IMR-90 (cell line): ENCODE measurements at regions not wholly inside any gene's neighbourhood (a gene's known extent, or its start where the extent isn't known, plus 50 kb on each side); places are given as distances from the start of the nearest gene placed in this dataset.

Experiments
- ATAC-seq: fragments of 200-7000 bp; cut with Tn5 transposase; 2 replicates; pipeline ENCODE4 v1.9.1; 2020; ENCODE audit warnings: low read depth, mild to moderate bottlenecking, moderate library complexity
- BruUV-seq: library from RNA; stranded (reverse); fragments of 400-500 nt; replicated peaks from 2 replicates; lab custom pipeline; 2021; lab: Mats Ljungman, UMichigan
- CTCF ChIA-PET: fragments of 300-600 bp; formaldehyde crosslinking; extraction: SDS; loops from one replicate; lab custom pipeline; 2021; ENCODE audit warnings: antibody characterized with exemption; lab: Yijun Ruan, JAX
- POLR2A ChIA-PET: fragments of 300-600 bp; sonication (Branson Sonifier 250); formaldehyde crosslinking; loops from one replicate; lab custom pipeline; 2022; ENCODE audit warnings: antibody characterized with exemption; ENCODE audit not compliant: unreplicated experiment; lab: Charles Lee
- DNase-seq: peaks from one replicate; pipeline ENCODE4 v3.0.0; 2013
- H2AFZ ChIP-seq: replicated peaks from 2 replicates; pipeline ENCODE3; 2013; ENCODE audit warnings: low read length, mild to moderate bottlenecking; ENCODE audit not compliant: poor library complexity
- H2AK5ac ChIP-seq: 2 replicates; pipeline ENCODE4 v1.6.1; 2013; ENCODE audit warnings: low read depth, low read length, inconsistent platforms
- H2AK9ac ChIP-seq: replicated peaks from 2 replicates; pipeline ENCODE3; 2013; ENCODE audit warnings: mild to moderate bottlenecking, low read depth, low read length, moderate library complexity; ENCODE audit not compliant: poor library complexity
- H2BK120ac ChIP-seq: 2 replicates; pipeline ENCODE4 v1.6.1; 2013; ENCODE audit warnings: low read depth, low read length, inconsistent platforms
- H2BK15ac ChIP-seq: 3 replicates; pipeline ENCODE4 v1.6.1; 2013; ENCODE audit warnings: low read depth, low read length, inconsistent platforms
- H2BK20ac ChIP-seq: 2 replicates; pipeline ENCODE4 v1.6.1; 2013; ENCODE audit warnings: low read depth, mild to moderate bottlenecking, inconsistent platforms, low read length, moderate library complexity
- H2BK5ac ChIP-seq: 2 replicates; pipeline ENCODE4 v1.6.1; 2013; ENCODE audit warnings: mild to moderate bottlenecking, low read depth, low read length, inconsistent platforms; ENCODE audit not compliant: poor library complexity, severe bottlenecking
- H3K14ac ChIP-seq: replicated peaks from 2 replicates; pipeline ENCODE4 v1.6.1; 2013; ENCODE audit warnings: low read depth, low read length, inconsistent platforms
- H3K18ac ChIP-seq: 2 replicates; pipeline ENCODE4 v1.6.1; 2013; ENCODE audit warnings: low read depth, low read length, control low read depth
- H3K23ac ChIP-seq: 2 replicates; pipeline ENCODE4 v1.6.1; 2013; ENCODE audit warnings: low read depth, low read length, inconsistent platforms
- H3K27ac ChIP-seq: 2 replicates; pipeline ENCODE4 v1.5.1; 2013; ENCODE audit warnings: mild to moderate bottlenecking, control low read depth, low read length; ENCODE audit not compliant: insufficient read depth
- H3K27me3 ChIP-seq: 2 replicates; pipeline ENCODE4 v1.6.1; 2013; ENCODE audit warnings: low read length; ENCODE audit not compliant: control insufficient read depth, insufficient read depth
- H3K36me3 ChIP-seq: 2 replicates; pipeline ENCODE4 v1.6.1; 2013; ENCODE audit warnings: low read length, mixed read lengths; ENCODE audit not compliant: control insufficient read depth, insufficient read depth
- H3K4ac ChIP-seq: 2 replicates; pipeline ENCODE4 v1.6.1; 2013; ENCODE audit warnings: low read depth, low read length, inconsistent platforms
- H3K4me1 ChIP-seq: 2 replicates; pipeline ENCODE4 v1.6.1; 2013; ENCODE audit warnings: low read length, mixed read lengths; ENCODE audit not compliant: control insufficient read depth, insufficient read depth
- H3K4me2 ChIP-seq: 2 replicates; pipeline ENCODE4 v1.6.1; 2013; ENCODE audit warnings: low read depth, mild to moderate bottlenecking, control low read depth, low read length, moderate library complexity
- H3K4me3 ChIP-seq: 2 replicates; pipeline ENCODE4 v1.5.1; 2013; ENCODE audit warnings: low read depth, mild to moderate bottlenecking, control low read depth, low read length, moderate library complexity; ENCODE audit not compliant: insufficient read depth
- H3K56ac ChIP-seq: 2 replicates; pipeline ENCODE4 v1.6.1; 2013; ENCODE audit warnings: low read length, inconsistent platforms; ENCODE audit not compliant: insufficient read depth; ENCODE audit errors: extremely low read depth
- H3K79me1 ChIP-seq, 2 experiments: 2 replicates each; pipeline ENCODE4 v1.6.1; 2013; ENCODE audit warnings: low read length in 2 of 2, inconsistent platforms in 1 of 2, low read depth in 1 of 2
- H3K9ac ChIP-seq: 2 replicates; pipeline ENCODE4 v1.6.1; 2013; ENCODE audit warnings: low read depth, low read length, control low read depth
- H3K9me1 ChIP-seq: 2 replicates; pipeline ENCODE4 v1.6.1; 2013; ENCODE audit warnings: low read length, inconsistent platforms; ENCODE audit not compliant: insufficient read depth
- H3K9me3 ChIP-seq: 2 replicates; pipeline ENCODE4 v1.6.1; 2013; ENCODE audit warnings: low read length; ENCODE audit not compliant: control insufficient read depth, insufficient read depth
- H4K20me1 ChIP-seq: 2 replicates; pipeline ENCODE4 v1.6.1; 2013; ENCODE audit warnings: low read length, inconsistent platforms; ENCODE audit not compliant: insufficient read depth
- H4K5ac ChIP-seq: 2 replicates; pipeline ENCODE4 v1.6.1; 2013; ENCODE audit warnings: mild to moderate bottlenecking, low read depth, low read length, control low read depth
- H4K8ac ChIP-seq, 2 experiments: 2 replicates each; pipeline ENCODE4 v1.6.1; 2013; ENCODE audit warnings: low read depth in 2 of 2, low read length in 2 of 2, control low read depth in 1 of 2, inconsistent platforms in 1 of 2
- H4K91ac ChIP-seq: 2 replicates; pipeline ENCODE4 v1.6.1; 2013; ENCODE audit warnings: low read depth, low read length, inconsistent platforms; ENCODE audit not compliant: insufficient read depth
- BHLHE40 ChIP-seq: fragments of 150-350 bp; IDR thresholded peaks from 2 replicates; pipeline ENCODE4 v1.6.1; 2016; ENCODE audit warnings: mild to moderate bottlenecking, low read depth, low read length
- CEBPB ChIP-seq: IDR thresholded peaks from 2 replicates; pipeline ENCODE4 v1.6.1; 2012; ENCODE audit warnings: low read depth, low read length, improper control_type of control experiment
- CHD1 ChIP-seq: IDR thresholded peaks from 2 replicates; pipeline ENCODE4 v1.6.1; 2012; ENCODE audit warnings: low read depth, low read length, improper control_type of control experiment
- CTCF ChIP-seq: conservative IDR thresholded peaks from 2 replicates; pipeline ENCODE4 v1.5.1; 2012; ENCODE audit warnings: mild to moderate bottlenecking, low read depth, low read length, improper control_type of control experiment
- ELK1 ChIP-seq: fragments of 150-350 bp; IDR thresholded peaks from 2 replicates; pipeline ENCODE4 v1.6.1; 2016; ENCODE audit warnings: low read depth, mild to moderate bottlenecking, low read length, moderate library complexity, borderline replicate concordance
- FOS ChIP-seq: fragments of 150-350 bp; IDR thresholded peaks from 2 replicates; pipeline ENCODE4 v1.6.1; 2016; ENCODE audit warnings: low read depth, low read length
- MAFK ChIP-seq: IDR thresholded peaks from 2 replicates; pipeline ENCODE4 v1.6.1; 2012; ENCODE audit warnings: low read depth, low read length, improper control_type of control experiment
- MXI1 ChIP-seq: IDR thresholded peaks from 2 replicates; pipeline ENCODE4 v1.6.1; 2012; ENCODE audit warnings: low read depth, mild to moderate bottlenecking, low read length, moderate library complexity, borderline replicate concordance
- NFE2L2 ChIP-seq: fragments of 150-350 bp; IDR thresholded peaks from 2 replicates; pipeline ENCODE4 v1.6.1; 2016; ENCODE audit warnings: low read depth, mild to moderate bottlenecking, low read length
- POLR2A ChIP-seq: IDR thresholded peaks from 2 replicates; pipeline ENCODE4 v1.6.1; 2012; ENCODE audit warnings: mild to moderate bottlenecking, low read depth, low read length
- RAD21 ChIP-seq: IDR thresholded peaks from 2 replicates; pipeline ENCODE4 v1.6.1; 2012; ENCODE audit warnings: low read length, improper control_type of control experiment
- RCOR1 ChIP-seq: IDR thresholded peaks from 2 replicates; pipeline ENCODE4 v1.6.1; 2012; ENCODE audit warnings: mild to moderate bottlenecking, low read length, improper control_type of control experiment; ENCODE audit not compliant: insufficient replicate concordance
- RFX5 ChIP-seq: IDR thresholded peaks from 2 replicates; pipeline ENCODE4 v1.8.0; 2012; ENCODE audit warnings: low read depth, mild to moderate bottlenecking, low read length, moderate library complexity
- SMC3 ChIP-seq: fragments of 150-350 bp; IDR thresholded peaks from 2 replicates; pipeline ENCODE4 v1.6.1; 2016; ENCODE audit warnings: low read depth, mild to moderate bottlenecking, antibody characterized with exemption, low read length, moderate library complexity
- USF2 ChIP-seq: fragments of 150-350 bp; IDR thresholded peaks from 2 replicates; pipeline ENCODE4 v1.6.1; 2017; ENCODE audit warnings: mild to moderate bottlenecking, antibody characterized with exemption, low read length, low read depth
- WGBS, 2 experiments: methylation state at CpG; one replicate each; pipeline versions ENCODE4 v1.1.5 to v1.1.7; 2013; ENCODE audit warnings: missing lambda C conversion rate in 2 of 2; ENCODE audit not compliant: insufficient read length in 1 of 2; ENCODE audit errors: extremely low coverage in 2 of 2; 5-methylcytosine and 5-hydroxymethylcytosine counted together
- dilution Hi-C: fragments of 300-500 bp; cut with HindIII; formaldehyde crosslinking; loops from one replicate; pipeline ENCODE4 v1.14.3; 2018; ENCODE audit warnings: low sequenced_read_pairs; ENCODE audit not compliant: unreplicated experiment
- in situ Hi-C: fragments of 300-500 bp; cut with MboI; formaldehyde crosslinking; loops from 3 replicates; pipeline ENCODE4 v1.14.3; 2019; ENCODE audit warnings: low sequenced_read_pairs, inconsistent platforms, mixed read lengths
- intact Hi-C: fragments of 100-400 bp; cut with micrococcal nuclease; formaldehyde crosslinking; loops from 2 replicates; pipeline ENCODE4 v1.10.0; 2022

GRCh38 chr12:98341732-98342131 lies 173.7 kb upstream of the TMPO start:
- H3K23ac ChIP-seq = no peak overlapping the region
- no peak overlapping the region for H3K56ac ChIP-seq
- H2BK15ac ChIP-seq = no peak overlapping the region
- no peak overlapping the region for H2BK120ac ChIP-seq
- H4K5ac ChIP-seq = no peak overlapping the region
- no peak overlapping the region for H3K27ac ChIP-seq
- TF ChIP-seq SMC3 = no peak
- TF ChIP-seq BHLHE40 = no peak
- no peak for TF ChIP-seq CTCF
- no peak for TF ChIP-seq RAD21
- no peak for TF ChIP-seq RFX5
- no peak for TF ChIP-seq USF2
- no peak for TF ChIP-seq NFE2L2
- TF ChIP-seq CEBPB = no peak
- TF ChIP-seq POLR2A = no peak
- TF ChIP-seq MAFK = no peak
- TF ChIP-seq CHD1 = no peak
- no peak for TF ChIP-seq ELK1
- no peak for TF ChIP-seq FOS
- no peak for TF ChIP-seq MXI1
- no peak for TF ChIP-seq RCOR1
- peaks cover 2% of the 10 kb centered on the region; the same call in 1 of the 2 replicates for H3K27me3 ChIP-seq
- no CpG with 5 or more reads among the region's 3 CpGs for WGBS, 2 experiments
- no peaks in the 10 kb centered on the region for H3K79me1 ChIP-seq
- H3K9me3 ChIP-seq = no peaks in the 10 kb centered on the region
- H3K9ac ChIP-seq = no peak overlapping the region
- ATAC-seq (no peak), DNase-seq (no peak)
- no peaks in the 10 kb centered on the region for H3K4me1 ChIP-seq
- no TSS peak for BruUV-seq
- H3K9me1 ChIP-seq = no peaks in the 10 kb centered on the region
- no peak overlapping the region for H2BK20ac ChIP-seq
- no peak overlapping the region for H3K4me2 ChIP-seq
- no peaks in the 10 kb centered on the region for H4K20me1 ChIP-seq
- CTCF ChIA-PET = no interaction called here
- intact Hi-C loops = no loop called here
- H3K14ac ChIP-seq = no peak overlapping the region
- no peak overlapping the region for H2AFZ ChIP-seq
- dilution Hi-C loops = no loop called here
- H4K8ac ChIP-seq = no peak overlapping the region
- no peak overlapping the region for H4K91ac ChIP-seq
- POLR2A ChIA-PET = no interaction called here
- H2AK5ac ChIP-seq = no peak overlapping the region
- H2BK5ac ChIP-seq = no peak overlapping the region
- H3K18ac ChIP-seq = no peak overlapping the region
- no peak overlapping the region for H3K4me3 ChIP-seq
- in situ Hi-C loops = no loop called here
- no peak overlapping the region for H2AK9ac ChIP-seq
- H3K36me3 ChIP-seq = no peaks in the 10 kb centered on the region
- no peak overlapping the region for H3K4ac ChIP-seq
